ENCODE measurements at regions not wholly inside any gene's neighbourhood (a gene's known extent, or its start where the extent isn't known, plus 50 kb on each side); places are given as distances from the start of the nearest gene placed in this dataset.

- TF ChIP-seq TEAD4 (IDR thresholded peaks at IDR 0.05; ENCODE audit: borderline replicate concordance, insufficient read depth) (no peak), FOSL2 (IDR thresholded peaks at IDR 0.05; ENCODE audit: borderline replicate concordance, low read depth) (no peak), EP300 (IDR thresholded peaks at IDR 0.05; ENCODE audit: borderline replicate concordance in 1 of 2, low read depth in 1 of 2, low read length in 1 of 2) (no peak)
- no peaks in the 10 kb centered on the region for H3K4me1 ChIP-seq (ENCODE audit: control insufficient read depth in 1 of 2, insufficient read depth in 2 of 2, low read depth in 1 of 2, low read length in 1 of 2)
- CTCF ChIA-PET: interaction anchor here (0.6 kb wide), 1 partner anchor 47 kb away, joined by 3 read pairs; no protein-coding TSS in a partner anchor
- POLR2A ChIA-PET: no interaction called here
- H2AFZ ChIP-seq (ENCODE audit: low read depth): no peak overlapping the region
- H3K4me3 ChIP-seq (ENCODE audit: low read depth in 2 of 2, low read length in 1 of 2): peak overlapping the region in 1 of 2 experiments; percentile 11; a peak in 1 of 4 replicates
- H3K36me3 ChIP-seq (replicated peaks in 1 of 2; ENCODE audit: control insufficient read depth in 1 of 2, insufficient read depth in 2 of 2, low read length in 1 of 2): no peaks in the 10 kb centered on the region
- DNase-seq: no peak
- no peak overlapping the region for H3K9ac ChIP-seq
- no peaks in the 10 kb centered on the region for H3F3A ChIP-seq (replicated peaks; ENCODE audit: insufficient read depth)
- no peak overlapping the region for H3K4me2 ChIP-seq
- no peaks in the 10 kb centered on the region for H3K9me2 ChIP-seq
- H3K9me3 ChIP-seq: 0 out of 2 replicates have a peak, but pooled peaks cover 2% of the 10 kb centered on the region
- no peaks in the 10 kb centered on the region for H4K20me1 ChIP-seq (ENCODE audit: insufficient read depth)
- no peak overlapping the region for H3K27ac ChIP-seq (ENCODE audit: low read depth in 2 of 2, low read length in 1 of 2)
- 89% methylated on average over 1 of the region's 1 CpG for WGBS (ENCODE audit: low lambda C conversion rate)
- H3K79me2 ChIP-seq (ENCODE audit: insufficient read depth): no peaks in the 10 kb centered on the region
- no peaks in the 10 kb centered on the region for H3K27me3 ChIP-seq (ENCODE audit: insufficient read depth)
Observed at GRCh38 chr20:11020712-11021111, 346.9 kb upstream of the JAG1 start.

GRCh38 chr20:11027224-11027623, 353.4 kb upstream of the JAG1 start:
- Histone ChIP-seq H4K20me1 (ENCODE audit: insufficient read depth) (no peaks in the 10 kb centered on the region), H3K4me1 (ENCODE audit: control insufficient read depth in 1 of 2, insufficient read depth in 2 of 2, low read depth in 1 of 2, low read length in 1 of 2) (no peaks in the 10 kb centered on the region), H3K79me2 (ENCODE audit: insufficient read depth) (no peaks in the 10 kb centered on the region), H3K9me3 (0 out of 2 replicates have a peak, but pooled peaks cover 3% of the 10 kb centered on the region), H3K27me3 (ENCODE audit: insufficient read depth) (no peaks in the 10 kb centered on the region), H3K4me2 (no peak overlapping the region), H3K27ac (ENCODE audit: low read depth in 2 of 2, low read length in 1 of 2) (no peak overlapping the region), H2AFZ (ENCODE audit: low read depth) (no peak overlapping the region), H3K4me3 (ENCODE audit: low read depth in 2 of 2, low read length in 1 of 2) (no peak overlapping the region), H3K9ac (no peak overlapping the region), H3K9me2 (no peaks in the 10 kb centered on the region), H3F3A (replicated peaks; ENCODE audit: insufficient read depth) (no peaks in the 10 kb centered on the region), H3K36me3 (replicated peaks in 1 of 2; ENCODE audit: control insufficient read depth in 1 of 2, insufficient read depth in 2 of 2, low read length in 1 of 2) (no peaks in the 10 kb centered on the region)
- ChIA-PET POLR2A (no interaction called here), CTCF (no interaction called here)
- WGBS (ENCODE audit: low lambda C conversion rate): 78% methylated on average over 3 of the region's 3 CpGs
- no peak for DNase-seq
- TF ChIP-seq FOXJ3 (CRISPR knock-in tag; IDR thresholded peaks at IDR 0.05) (no peak), USF1 (IDR thresholded peaks at IDR 0.05; ENCODE audit: borderline replicate concordance, low read depth) (no peak), MAX (IDR thresholded peaks at IDR 0.05; ENCODE audit: low read depth) (no peak), MXI1 (IDR thresholded peaks at IDR 0.05; ENCODE audit: low read depth, low read length) (no peak)

GRCh38 chr20:11030351-11030750, 356.6 kb upstream of the JAG1 start:
- Histone ChIP-seq H3F3A (replicated peaks; ENCODE audit: insufficient read depth) (no peaks in the 10 kb centered on the region), H3K4me1 (ENCODE audit: control insufficient read depth in 1 of 2, insufficient read depth in 2 of 2, low read depth in 1 of 2, low read length in 1 of 2) (no peaks in the 10 kb centered on the region), H3K27me3 (ENCODE audit: insufficient read depth) (no peaks in the 10 kb centered on the region), H3K4me2 (no peak overlapping the region), H3K9ac (no peak overlapping the region), H3K27ac (ENCODE audit: low read depth in 2 of 2, low read length in 1 of 2) (no peak overlapping the region), H3K9me2 (no peaks in the 10 kb centered on the region), H3K4me3 (ENCODE audit: low read depth in 2 of 2, low read length in 1 of 2) (no peak overlapping the region), H3K36me3 (replicated peaks in 1 of 2; ENCODE audit: control insufficient read depth in 1 of 2, insufficient read depth in 2 of 2, low read length in 1 of 2) (no peaks in the 10 kb centered on the region), H4K20me1 (ENCODE audit: insufficient read depth) (no peaks in the 10 kb centered on the region), H3K9me3 (0 out of 2 replicates have a peak, but pooled peaks cover 3% of the 10 kb centered on the region), H3K79me2 (ENCODE audit: insufficient read depth) (no peaks in the 10 kb centered on the region), H2AFZ (ENCODE audit: low read depth) (no peak overlapping the region)
- CTCF ChIA-PET: interaction anchor here (0.7 kb wide), 1 partner anchor 32 kb away, joined by 3 read pairs; no protein-coding TSS in a partner anchor
- TF ChIP-seq IRF3 (IDR thresholded peaks at IDR 0.05; ENCODE audit: low read depth, low read length) (no peak), RXRA (IDR thresholded peaks at IDR 0.05; ENCODE audit: borderline replicate concordance, low read depth) (no peak), RFX5 (IDR thresholded peaks at IDR 0.05; ENCODE audit: low read length) (no peak), JUND (IDR thresholded peaks at IDR 0.05) (no peak), YY1 (IDR thresholded peaks at IDR 0.05; ENCODE audit: low read depth) (no peak), FOSL2 (IDR thresholded peaks at IDR 0.05; ENCODE audit: borderline replicate concordance, low read depth) (no peak), MEF2A (IDR thresholded peaks at IDR 0.05; ENCODE audit: borderline replicate concordance, low read depth) (no peak), USF2 (IDR thresholded peaks at IDR 0.05; ENCODE audit: borderline replicate concordance, low read depth, low read length) (no peak), MXI1 (IDR thresholded peaks at IDR 0.05; ENCODE audit: low read depth, low read length) (no peak), TEAD4 (IDR thresholded peaks at IDR 0.05; ENCODE audit: borderline replicate concordance, insufficient read depth) (no peak), FOXJ3 (CRISPR knock-in tag; IDR thresholded peaks at IDR 0.05) (no peak)
- 95% methylated on average over 2 of the region's 2 CpGs for WGBS (ENCODE audit: low lambda C conversion rate)
- DNase-seq: no peak
- POLR2A ChIA-PET: no interaction called here
